Mesendoderm (in vitro differentiated cells): ENCODE measurements at regions not wholly inside any gene's neighbourhood (a gene's known extent, or its start where the extent isn't known, plus 50 kb on each side); places are given as distances from the start of the nearest gene placed in this dataset.

Experiments used
- DNase-seq: peaks from one replicate; pipeline ENCODE4 v3.0.0; 2013
- H2AK5ac ChIP-seq: 2 replicates; pipeline ENCODE4 v1.6.1; 2013; ENCODE audit warnings: low read length, inconsistent platforms
- H2BK120ac ChIP-seq: 2 replicates; pipeline ENCODE4 v1.6.1; 2013; ENCODE audit warnings: low read depth, mild to moderate bottlenecking, low read length, moderate library complexity, mixed read lengths
- H2BK15ac ChIP-seq: replicated peaks from 2 replicates; pipeline ENCODE4 v1.6.1; 2013; ENCODE audit warnings: low read depth, mild to moderate bottlenecking, moderate library complexity
- H2BK5ac ChIP-seq: 2 replicates; pipeline ENCODE4 v1.6.1; 2013; ENCODE audit warnings: low read length, inconsistent platforms
- H3K18ac ChIP-seq: 2 replicates; pipeline ENCODE4 v1.6.1; 2013; ENCODE audit warnings: mild to moderate bottlenecking, low read length, mixed read lengths
- H3K23ac ChIP-seq: one replicate; pipeline ENCODE4 v1.6.1; 2013; ENCODE audit warnings: low read length
- H3K27ac ChIP-seq: 2 replicates; pipeline ENCODE4 v1.5.1; 2013; ENCODE audit warnings: low read depth, mild to moderate bottlenecking, inconsistent platforms, low read length, moderate library complexity
- H3K27me3 ChIP-seq: 2 replicates; pipeline ENCODE4 v1.6.1; 2013; ENCODE audit warnings: low read length, control low read depth, mild to moderate bottlenecking, inconsistent platforms; ENCODE audit not compliant: insufficient read depth, poor library complexity
- H3K36me3 ChIP-seq: 2 replicates; pipeline ENCODE4 v1.6.1; 2013; ENCODE audit warnings: low read length, inconsistent platforms; ENCODE audit not compliant: control insufficient read depth, insufficient read depth
- H3K4ac ChIP-seq: one replicate; pipeline ENCODE4 v1.6.1; 2013; ENCODE audit warnings: low read depth, mild to moderate bottlenecking, low read length, moderate library complexity
- H3K4me1 ChIP-seq: 2 replicates; pipeline ENCODE4 v1.6.1; 2013; ENCODE audit warnings: low read depth, low read length, inconsistent platforms; ENCODE audit not compliant: control insufficient read depth
- H3K4me2 ChIP-seq: 2 replicates; pipeline ENCODE4 v1.6.1; 2013; ENCODE audit warnings: low read length
- H3K4me3 ChIP-seq: 2 replicates; pipeline ENCODE4 v1.5.1; 2013; ENCODE audit warnings: mild to moderate bottlenecking, low read length
- H3K56ac ChIP-seq: one replicate; pipeline ENCODE4 v1.6.1; 2013; ENCODE audit warnings: low read length
- H3K79me1 ChIP-seq: 2 replicates; pipeline ENCODE4 v1.6.1; 2013; ENCODE audit warnings: low read length, inconsistent platforms
- H3K79me2 ChIP-seq: 2 replicates; pipeline ENCODE4 v1.6.1; 2013; ENCODE audit warnings: mild to moderate bottlenecking, low read length; ENCODE audit not compliant: control insufficient read depth, insufficient read depth
- H3K9ac ChIP-seq: 2 replicates; pipeline ENCODE4 v1.6.1; 2013; ENCODE audit warnings: low read length, inconsistent platforms
- H4K5ac ChIP-seq: one replicate; pipeline ENCODE4 v1.6.1; 2013; ENCODE audit warnings: low read length
- H4K8ac ChIP-seq: one replicate; pipeline ENCODE4 v1.6.1; 2013; ENCODE audit warnings: low read depth, mild to moderate bottlenecking, control low read depth, low read length, moderate library complexity
- WGBS: extraction: QIAGEN DNeasy Blood & Tissue Kit; methylation state at CpG from one replicate; pipeline ENCODE4 v1.1.7; 2013; ENCODE audit warnings: low lambda C conversion rate, missing lambda C conversion rate; ENCODE audit not compliant: insufficient coverage; ENCODE audit errors: extremely low coverage; 5-methylcytosine and 5-hydroxymethylcytosine counted together

GRCh38 chr6:142684371-142684770 is 260.6 kb downstream of the HIVEP2 start:
- H3K56ac ChIP-seq: no peak overlapping the region
- no peak overlapping the region for H4K5ac ChIP-seq
- no peaks in the 10 kb centered on the region for H3K79me2 ChIP-seq
- H3K4me2 ChIP-seq: no peak overlapping the region
- no peak overlapping the region for H3K18ac ChIP-seq
- H2BK5ac ChIP-seq: no peak overlapping the region
- no peak overlapping the region for H2AK5ac ChIP-seq
- no peaks in the 10 kb centered on the region for H3K79me1 ChIP-seq
- no peaks in the 10 kb centered on the region for H3K4me1 ChIP-seq
- H3K23ac ChIP-seq: no peak overlapping the region
- H3K27ac ChIP-seq: no peak overlapping the region
- DNase-seq: no peak
- no peak overlapping the region for H4K8ac ChIP-seq
- WGBS: no CpG with 5 or more reads among the region's 1 CpG
- no peak overlapping the region for H2BK15ac ChIP-seq
- H3K4me3 ChIP-seq: no peak overlapping the region
- no peaks in the 10 kb centered on the region for H3K27me3 ChIP-seq
- no peaks in the 10 kb centered on the region for H3K36me3 ChIP-seq
- no peak overlapping the region for H3K4ac ChIP-seq
- H3K9ac ChIP-seq: no peak overlapping the region
- no peak overlapping the region for H2BK120ac ChIP-seq

- Histone ChIP-seq H2BK5ac (no peak overlapping the region), H3K4me1 (no peaks in the 10 kb centered on the region), H3K23ac (no peak overlapping the region), H3K9ac (no peak overlapping the region), H3K56ac (no peak overlapping the region), H4K8ac (no peak overlapping the region), H3K4me3 (no peak overlapping the region), H3K4ac (no peak overlapping the region), H3K4me2 (no peak overlapping the region), H3K18ac (no peak overlapping the region), H2BK15ac (no peak overlapping the region), H3K79me1 (no peaks in the 10 kb centered on the region), H2BK120ac (no peak overlapping the region), H3K36me3 (no peaks in the 10 kb centered on the region), H2AK5ac (no peak overlapping the region), H4K5ac (no peak overlapping the region), H3K27ac (no peak overlapping the region), H3K79me2 (no peaks in the 10 kb centered on the region), H3K27me3 (no peaks in the 10 kb centered on the region)
- no CpG with 5 or more reads among the region's 4 CpGs for WGBS
- DNase-seq: no peak
Observed at GRCh38 chr6:142685852-142686506, 259.0 kb downstream of the HIVEP2 start.

- no peak overlapping the region for H4K5ac ChIP-seq
- no peaks in the 10 kb centered on the region for H3K79me1 ChIP-seq
- H3K79me2 ChIP-seq: no peaks in the 10 kb centered on the region
- H3K4ac ChIP-seq: no peak overlapping the region
- H2AK5ac ChIP-seq: no peak overlapping the region
- H3K36me3 ChIP-seq: no peaks in the 10 kb centered on the region
- no peak overlapping the region for H3K4me2 ChIP-seq
- no peak overlapping the region for H2BK120ac ChIP-seq
- H2BK15ac ChIP-seq: no peak overlapping the region
- H3K27me3 ChIP-seq: no peaks in the 10 kb centered on the region
- H4K8ac ChIP-seq: no peak overlapping the region
- H2BK5ac ChIP-seq: no peak overlapping the region
- no peaks in the 10 kb centered on the region for H3K4me1 ChIP-seq
- no peak overlapping the region for H3K9ac ChIP-seq
- no peak overlapping the region for H3K18ac ChIP-seq
- H3K23ac ChIP-seq: no peak overlapping the region
- no peak for DNase-seq
- no peak overlapping the region for H3K4me3 ChIP-seq
- no peak overlapping the region for H3K56ac ChIP-seq
- no CpG with 5 or more reads among the region's 2 CpGs for WGBS
- H3K27ac ChIP-seq: no peak overlapping the region
Observed at GRCh38 chr6:142686507-142686887, 258.5 kb downstream of the HIVEP2 start.

- Histone ChIP-seq H3K27ac (no peak overlapping the region), H4K8ac (no peak overlapping the region), H4K5ac (no peak overlapping the region), H3K79me2 (no peaks in the 10 kb centered on the region), H3K36me3 (no peaks in the 10 kb centered on the region), H3K4me2 (no peak overlapping the region), H3K56ac (no peak overlapping the region), H3K9ac (no peak overlapping the region), H3K23ac (no peak overlapping the region), H3K4ac (no peak overlapping the region), H3K4me3 (no peak overlapping the region), H2BK15ac (no peak overlapping the region), H2AK5ac (no peak overlapping the region), H3K4me1 (peaks cover 2% of the 10 kb centered on the region), H2BK5ac (no peak overlapping the region), H3K18ac (no peak overlapping the region), H3K79me1 (no peaks in the 10 kb centered on the region), H2BK120ac (no peak overlapping the region), H3K27me3 (no peaks in the 10 kb centered on the region)
- DNase-seq: peak; percentile 94
- 100% methylated on average over 1 of the region's 11 CpGs for WGBS
Observed at GRCh38 chr6:142692942-142693341, 252.0 kb downstream of the HIVEP2 start.

GRCh38 chr6:142693441-142693840 is 251.5 kb downstream of the HIVEP2 start:
- no peak overlapping the region for H4K5ac ChIP-seq
- no peaks in the 10 kb centered on the region for H3K79me2 ChIP-seq
- no peaks in the 10 kb centered on the region for H3K36me3 ChIP-seq
- H2AK5ac ChIP-seq: no peak overlapping the region
- H3K79me1 ChIP-seq: no peaks in the 10 kb centered on the region
- H2BK15ac ChIP-seq: peak overlapping the region; percentile 93
- H3K9ac ChIP-seq: no peak overlapping the region
- no peak overlapping the region for H3K4me3 ChIP-seq
- no peak for DNase-seq
- H2BK120ac ChIP-seq: no peak overlapping the region
- no peak overlapping the region for H3K4me2 ChIP-seq
- no peak overlapping the region for H3K27ac ChIP-seq
- H2BK5ac ChIP-seq: no peak overlapping the region
- H3K18ac ChIP-seq: no peak overlapping the region
- H3K27me3 ChIP-seq: no peaks in the 10 kb centered on the region
- no peak overlapping the region for H4K8ac ChIP-seq
- H3K23ac ChIP-seq: no peak overlapping the region
- no CpG with 5 or more reads among the region's 4 CpGs for WGBS
- H3K56ac ChIP-seq: no peak overlapping the region
- H3K4ac ChIP-seq: no peak overlapping the region
- H3K4me1 ChIP-seq: peaks cover 5% of the 10 kb centered on the region

GRCh38 chr6:142694054-142694453 is 250.9 kb downstream of the HIVEP2 start:
- DNase-seq: no peak
- Histone ChIP-seq H2BK15ac (no peak overlapping the region), H3K79me2 (no peaks in the 10 kb centered on the region), H3K56ac (no peak overlapping the region), H3K27me3 (no peaks in the 10 kb centered on the region), H3K18ac (no peak overlapping the region), H3K4me2 (no peak overlapping the region), H3K23ac (no peak overlapping the region), H2BK5ac (no peak overlapping the region), H3K27ac (no peak overlapping the region), H3K4me1 (peaks cover 5% of the 10 kb centered on the region), H2AK5ac (no peak overlapping the region), H4K8ac (no peak overlapping the region), H2BK120ac (no peak overlapping the region), H3K9ac (no peak overlapping the region), H4K5ac (no peak overlapping the region), H3K36me3 (no peaks in the 10 kb centered on the region), H3K4me3 (no peak overlapping the region), H3K4ac (no peak overlapping the region), H3K79me1 (no peaks in the 10 kb centered on the region)
- WGBS: no CpG with 5 or more reads among the region's 2 CpGs
